PC-9 (cell line): ENCODE measurements at regions not wholly inside any gene's neighbourhood (a gene's known extent, or its start where the extent isn't known, plus 50 kb on each side); places are given as distances from the start of the nearest gene placed in this dataset.

Experiments
- CTCF ChIP-seq: fragments of 200-600 bp; sonication (generic); conservative IDR thresholded peaks from 2 replicates; pipeline ENCODE4 v1.6.1; 2017; ENCODE audit warnings: mixed run types, antibody characterized with exemption, mild to moderate bottlenecking, moderate library complexity
- EZH2 ChIP-seq: fragments of 200-600 bp; sonication (generic); IDR thresholded peaks from 2 replicates; pipeline ENCODE4 v1.8.0; 2017; ENCODE audit warnings: antibody characterized with exemption, low read depth

- TF ChIP-seq CTCF, result no peak
- TF ChIP-seq EZH2, result no peak
These were observed 102.3 kb upstream of the BMP2 start for GRCh38 chr20:6665161-6665560.
